ENCODE measurements at regions not wholly inside any gene's neighbourhood (a gene's known extent, or its start where the extent isn't known, plus 50 kb on each side); places are given as distances from the start of the nearest gene placed in this dataset.

DNA sequence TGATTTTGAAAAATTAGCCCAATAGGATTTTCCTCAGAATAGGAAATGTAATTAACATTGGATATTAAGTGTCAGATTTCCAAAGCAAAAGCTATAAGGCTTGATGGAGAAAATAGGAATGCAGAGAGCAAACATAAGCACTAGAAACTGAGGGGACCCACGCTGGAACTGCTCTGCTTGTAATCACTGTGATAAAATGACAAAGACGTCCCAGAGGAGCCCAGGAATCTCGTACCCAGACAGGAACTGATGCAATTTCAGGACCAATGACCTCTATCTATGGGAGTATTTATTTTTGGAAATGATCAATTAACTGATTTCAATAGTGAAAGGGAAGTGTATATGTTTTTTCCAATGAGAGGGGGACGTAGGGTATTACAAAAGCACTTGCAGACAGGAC is 714.5 kb upstream of the WWC1 start:
- Histone ChIP-seq H3K27ac (no peak overlapping the region), H3K4me3 (no peak overlapping the region)
- no peak for DNase-seq (ENCODE audit: low spot score)
- TF ChIP-seq, protein P1, sequence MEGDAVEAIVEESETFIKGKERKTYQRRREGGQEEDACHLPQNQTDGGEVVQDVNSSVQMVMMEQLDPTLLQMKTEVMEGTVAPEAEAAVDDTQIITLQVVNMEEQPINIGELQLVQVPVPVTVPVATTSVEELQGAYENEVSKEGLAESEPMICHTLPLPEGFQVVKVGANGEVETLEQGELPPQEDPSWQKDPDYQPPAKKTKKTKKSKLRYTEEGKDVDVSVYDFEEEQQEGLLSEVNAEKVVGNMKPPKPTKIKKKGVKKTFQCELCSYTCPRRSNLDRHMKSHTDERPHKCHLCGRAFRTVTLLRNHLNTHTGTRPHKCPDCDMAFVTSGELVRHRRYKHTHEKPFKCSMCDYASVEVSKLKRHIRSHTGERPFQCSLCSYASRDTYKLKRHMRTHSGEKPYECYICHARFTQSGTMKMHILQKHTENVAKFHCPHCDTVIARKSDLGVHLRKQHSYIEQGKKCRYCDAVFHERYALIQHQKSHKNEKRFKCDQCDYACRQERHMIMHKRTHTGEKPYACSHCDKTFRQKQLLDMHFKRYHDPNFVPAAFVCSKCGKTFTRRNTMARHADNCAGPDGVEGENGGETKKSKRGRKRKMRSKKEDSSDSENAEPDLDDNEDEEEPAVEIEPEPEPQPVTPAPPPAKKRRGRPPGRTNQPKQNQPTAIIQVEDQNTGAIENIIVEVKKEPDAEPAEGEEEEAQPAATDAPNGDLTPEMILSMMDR (IDR thresholded peaks at IDR 0.05), result no peak

DNA sequence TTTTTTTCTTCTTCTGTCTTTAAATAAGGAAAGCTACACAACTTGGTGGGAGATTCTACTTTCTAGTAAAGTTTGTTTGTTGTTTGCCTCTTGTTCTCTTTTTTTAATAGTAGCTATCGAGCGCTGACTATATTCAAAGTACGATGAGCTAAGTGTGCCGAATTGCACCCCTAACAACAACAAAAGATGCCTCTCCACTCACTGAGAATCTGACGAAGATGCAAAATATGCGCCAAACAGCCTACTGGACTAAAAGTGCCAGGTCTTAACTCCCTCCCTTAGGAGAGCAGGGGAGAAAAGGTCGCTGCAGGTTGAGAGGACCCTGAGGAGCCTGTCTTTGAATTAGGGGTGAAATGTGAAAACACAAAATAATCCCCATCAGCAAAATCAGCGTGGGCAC is 713.8 kb upstream of the WWC1 start:
- Histone ChIP-seq H3K4me3 (no peak overlapping the region), H3K27ac (no peak overlapping the region)
- TF ChIP-seq, protein P1 (IDR thresholded peaks at IDR 0.05), result no peak
- DNase-seq (ENCODE audit: low spot score), result no peak

DNA sequence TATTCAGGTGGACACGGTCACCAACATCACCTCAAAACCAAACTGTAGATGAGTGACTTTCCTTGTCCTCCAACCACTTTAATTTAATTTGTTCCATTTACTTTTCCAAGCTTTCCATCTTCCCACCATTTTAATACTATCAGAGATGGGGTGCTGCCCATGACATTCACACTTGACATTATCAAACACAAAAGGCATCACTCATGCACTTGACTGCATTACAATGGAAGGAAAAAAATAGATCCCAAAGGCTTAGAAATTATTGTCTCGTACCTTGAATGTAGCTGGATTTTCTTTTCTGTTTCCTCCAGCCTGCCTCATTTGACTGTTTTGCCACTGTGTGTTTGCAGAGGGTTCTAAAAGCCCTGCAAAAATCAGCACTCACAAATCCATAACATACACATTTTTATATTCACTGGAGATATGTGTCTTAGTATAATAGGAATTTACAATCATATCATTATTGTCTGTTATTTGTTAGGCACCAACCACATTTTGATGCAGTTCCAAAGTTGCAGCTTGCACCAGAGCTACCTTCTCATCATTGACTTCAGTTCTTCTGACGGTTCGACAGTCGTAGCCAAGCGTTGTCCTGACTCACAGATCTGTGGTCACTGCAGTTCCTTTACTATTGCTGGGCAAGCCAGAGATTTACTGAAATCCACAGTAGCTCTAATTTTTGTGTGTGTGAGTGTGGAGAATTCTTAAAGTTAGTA is 712.3 kb upstream of the WWC1 start:
- TF ChIP-seq, protein P1 (IDR thresholded peaks at IDR 0.05), result no peak
- no peak overlapping the region for H3K4me3 ChIP-seq
- H3K27ac ChIP-seq, result no peak overlapping the region
- no peak for DNase-seq (ENCODE audit: low spot score)

DNA sequence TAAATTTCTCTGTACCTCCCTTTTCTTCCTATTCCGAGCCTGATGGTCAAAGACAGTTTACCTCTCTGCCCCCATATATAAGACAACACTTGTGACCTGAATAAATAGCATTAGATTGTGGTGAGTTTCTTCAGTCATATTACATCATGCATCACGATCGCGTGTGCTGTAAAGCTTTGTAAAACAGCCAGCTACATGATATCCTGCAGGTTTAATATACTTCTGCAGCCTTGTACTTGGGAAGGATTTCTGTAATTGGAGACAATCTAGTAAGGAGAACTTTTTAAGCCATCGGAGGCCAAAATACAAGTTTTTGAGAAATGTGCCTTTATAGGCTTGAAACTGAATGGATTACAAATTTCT is 711.8 kb upstream of the WWC1 start:
- TF ChIP-seq, protein P1 (IDR thresholded peaks at IDR 0.05), result no peak
- Histone ChIP-seq H3K4me3 (no peak overlapping the region), H3K27ac (no peak overlapping the region)
- no peak for DNase-seq (ENCODE audit: low spot score)

DNA sequence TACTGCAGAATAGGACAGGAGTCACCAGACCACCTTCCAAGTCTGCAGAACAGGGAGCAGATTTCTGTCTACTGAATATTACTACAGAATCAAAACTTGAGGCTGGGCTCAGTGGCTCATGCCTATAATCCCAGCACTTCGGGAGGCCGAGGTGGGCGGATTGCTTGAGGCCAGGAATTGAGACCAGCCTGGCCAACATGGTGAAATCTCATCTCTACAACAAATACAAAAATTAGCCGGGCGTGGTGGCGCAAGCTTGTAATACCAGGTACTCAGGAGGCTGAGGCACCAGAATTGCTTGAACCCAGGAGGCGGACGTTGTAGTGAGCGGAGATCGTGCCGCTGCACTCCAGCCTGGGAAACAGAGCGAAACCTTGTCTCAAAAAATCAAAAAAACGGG is 710.8 kb upstream of the WWC1 start:
- DNase-seq (ENCODE audit: low spot score), result no peak
- TF ChIP-seq, protein P1 (IDR thresholded peaks at IDR 0.05), result no peak
- H3K27ac ChIP-seq, result no peak overlapping the region
- no peak overlapping the region for H3K4me3 ChIP-seq

DNA sequence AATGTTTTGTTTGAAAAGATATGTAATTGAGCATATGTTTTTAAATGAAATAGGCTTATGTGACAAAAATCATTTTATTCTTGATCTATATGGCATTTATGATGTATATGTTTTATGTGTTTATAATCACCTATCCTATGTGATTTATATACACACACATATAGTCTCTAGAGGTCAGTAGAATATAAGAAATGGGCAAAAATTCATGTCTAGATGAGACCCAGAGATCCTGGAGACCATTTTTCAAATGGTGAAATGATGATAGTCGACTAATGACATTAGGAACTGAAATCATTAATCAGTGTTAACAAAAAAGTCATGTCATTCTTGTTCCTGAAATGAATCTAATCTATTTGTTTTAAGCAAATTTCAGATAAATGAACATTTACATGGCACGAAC is 709.2 kb upstream of the WWC1 start:
- no peak overlapping the region for H3K27ac ChIP-seq

DNA sequence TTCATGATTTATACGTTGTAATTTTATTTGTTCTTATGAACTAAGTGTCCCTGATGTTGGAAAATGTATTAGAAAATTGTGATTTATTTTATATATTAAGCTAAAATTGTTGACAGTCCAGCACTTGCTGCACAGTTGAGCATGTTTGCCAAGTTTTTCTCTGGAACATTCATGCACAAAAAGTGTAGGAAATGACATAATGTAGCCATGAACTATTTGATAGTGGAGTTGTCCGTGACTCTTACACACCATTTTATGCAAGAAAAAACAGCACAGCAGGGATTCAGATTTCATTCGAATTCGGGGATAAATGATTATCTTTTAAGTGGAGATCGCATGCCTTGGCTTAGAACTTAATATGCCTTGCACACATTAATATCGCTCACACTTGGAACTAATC is 708.6 kb upstream of the WWC1 start:
- Histone ChIP-seq H3K4me3 (no peak overlapping the region), H3K27ac (no peak overlapping the region)
- DNase-seq (ENCODE audit: low spot score), result no peak
- TF ChIP-seq, protein P1 (IDR thresholded peaks at IDR 0.05), result no peak

More for the DNA sequence above, 709.2 kb upstream of the WWC1 start:
- TF ChIP-seq, protein P1 (IDR thresholded peaks at IDR 0.05), result no peak
- DNase-seq (ENCODE audit: low spot score), result no peak
- no peak overlapping the region for H3K4me3 ChIP-seq
